Heart left ventricle (tissue), 13 donors: ENCODE measurements at regions not wholly inside any gene's neighbourhood (a gene's known extent, or its start where the extent isn't known, plus 50 kb on each side); places are given as distances from the start of the nearest gene placed in this dataset.

Experiments
- CTCF ChIP-seq, 12 donors: fragments of 200-600 bp; sonication (generic) in 4 of 12; IDR thresholded peaks; one replicate each; pipeline versions ENCODE4 v1.5.0 to v1.8.0; 2018 to 2022; ENCODE audit warnings: antibody characterized with exemption in 12 of 12, mild to moderate bottlenecking in 5 of 12
- POLR2A ChIP-seq, 2 donors: fragments of 450-650 bp; IDR thresholded peaks; one replicate each; pipeline ENCODE4 v1.6.1; 2017; ENCODE audit warnings: antibody characterized with exemption in 2 of 2, mild to moderate bottlenecking in 2 of 2, moderate library complexity in 2 of 2
- donor health status: ischemic (EF 13 %, LVEDD 7.1; RV severe dilation, severe dysfunction).
- donor health status: DM: no; HTN: yes; CAD: no.
- donor health status: DM: no; HTN: no; CAD: no.
- donor health status: ischemic (EF 25% LVEDD 6.9; RV normal size, moderate dysfunction).
- donor health status: ischemic (EF 25% LVEDD 5.7; RV mildly dilated, moderate dysfunction).
- donor health status: ischemic (EF 35%, LVEDD 5.7; RV mildly dilated, moderate dysfunction).
- donor health status: nonischemic (EF 11% LVEDD 7.7; RV severe dilation, severe dysfunction).
- donor health status: DM: yes; HTN: yes; CAD: no.
- donor health status: PGD.
- donor health status: ischemic (EF 29% LVEDD 5.4; RV normal size, mild dysfunction).
- donor health status: nonischemic (EF 23%, LVEDD 6.1; RV moderate dilation, normal function).

GRCh38 chr13:93147946-93148345 lies 78.7 kb upstream of the GPC6 start:
- TF ChIP-seq CTCF (IDR thresholded peaks at IDR 0.05) (no peak), POLR2A (IDR thresholded peaks at IDR 0.05) (no peak)
